GM06990 (cell line): ENCODE measurements at regions not wholly inside any gene's neighbourhood (a gene's known extent, or its start where the extent isn't known, plus 50 kb on each side); places are given as distances from the start of the nearest gene placed in this dataset.

Experiments used
- DNase-seq: peaks from one replicate; pipeline ENCODE4 v3.0.0-alpha.2; 2011; ENCODE audit not compliant: insufficient read length; ENCODE audit errors: extremely low read depth
- H3K27me3 ChIP-seq: replicated peaks from 2 replicates; pipeline ENCODE4 v1.6.0; 2011; ENCODE audit warnings: low read length; ENCODE audit not compliant: control insufficient read depth, insufficient read depth
- H3K36me3 ChIP-seq: 2 replicates; pipeline ENCODE4 v1.5.1; 2011; ENCODE audit warnings: low read length; ENCODE audit not compliant: control insufficient read depth, insufficient read depth
- H3K4me3 ChIP-seq: replicated peaks from 2 replicates; pipeline ENCODE4 v1.5.1; 2011; ENCODE audit warnings: low read depth, mild to moderate bottlenecking, control low read depth, low read length
- TF ChIP-seq, protein P1 (sequence below): IDR thresholded peaks from 2 replicates; pipeline ENCODE4 v1.5.1; 2011; ENCODE audit warnings: low read length, control low read depth, mild to moderate bottlenecking, inconsistent platforms; ENCODE audit not compliant: insufficient read depth, poor library complexity, severe bottlenecking

GRCh38 chr1:221263831-221264767 is 384.9 kb downstream of the HLX start:
- no peak overlapping the region for H3K4me3 ChIP-seq
- TF ChIP-seq, protein P1, sequence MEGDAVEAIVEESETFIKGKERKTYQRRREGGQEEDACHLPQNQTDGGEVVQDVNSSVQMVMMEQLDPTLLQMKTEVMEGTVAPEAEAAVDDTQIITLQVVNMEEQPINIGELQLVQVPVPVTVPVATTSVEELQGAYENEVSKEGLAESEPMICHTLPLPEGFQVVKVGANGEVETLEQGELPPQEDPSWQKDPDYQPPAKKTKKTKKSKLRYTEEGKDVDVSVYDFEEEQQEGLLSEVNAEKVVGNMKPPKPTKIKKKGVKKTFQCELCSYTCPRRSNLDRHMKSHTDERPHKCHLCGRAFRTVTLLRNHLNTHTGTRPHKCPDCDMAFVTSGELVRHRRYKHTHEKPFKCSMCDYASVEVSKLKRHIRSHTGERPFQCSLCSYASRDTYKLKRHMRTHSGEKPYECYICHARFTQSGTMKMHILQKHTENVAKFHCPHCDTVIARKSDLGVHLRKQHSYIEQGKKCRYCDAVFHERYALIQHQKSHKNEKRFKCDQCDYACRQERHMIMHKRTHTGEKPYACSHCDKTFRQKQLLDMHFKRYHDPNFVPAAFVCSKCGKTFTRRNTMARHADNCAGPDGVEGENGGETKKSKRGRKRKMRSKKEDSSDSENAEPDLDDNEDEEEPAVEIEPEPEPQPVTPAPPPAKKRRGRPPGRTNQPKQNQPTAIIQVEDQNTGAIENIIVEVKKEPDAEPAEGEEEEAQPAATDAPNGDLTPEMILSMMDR, result peak; percentile 67
- H3K36me3 ChIP-seq, result no peaks in the 10 kb centered on the region
- no peak for DNase-seq
- H3K27me3 ChIP-seq, result no peaks in the 10 kb centered on the region

GRCh38 chr1:221264848-221265247 is 385.6 kb downstream of the HLX start:
- no peaks in the 10 kb centered on the region for H3K27me3 ChIP-seq
- no peak for DNase-seq
- H3K36me3 ChIP-seq, result no peaks in the 10 kb centered on the region
- TF ChIP-seq, protein P1, result no peak
- no peak overlapping the region for H3K4me3 ChIP-seq

GRCh38 chr1:221268295-221268694 is 389.1 kb downstream of the HLX start:
- H3K4me3 ChIP-seq, result no peak overlapping the region
- H3K27me3 ChIP-seq, result no peaks in the 10 kb centered on the region
- H3K36me3 ChIP-seq, result no peaks in the 10 kb centered on the region
- DNase-seq, result no peak
- TF ChIP-seq, protein P1, result no peak

DNA sequence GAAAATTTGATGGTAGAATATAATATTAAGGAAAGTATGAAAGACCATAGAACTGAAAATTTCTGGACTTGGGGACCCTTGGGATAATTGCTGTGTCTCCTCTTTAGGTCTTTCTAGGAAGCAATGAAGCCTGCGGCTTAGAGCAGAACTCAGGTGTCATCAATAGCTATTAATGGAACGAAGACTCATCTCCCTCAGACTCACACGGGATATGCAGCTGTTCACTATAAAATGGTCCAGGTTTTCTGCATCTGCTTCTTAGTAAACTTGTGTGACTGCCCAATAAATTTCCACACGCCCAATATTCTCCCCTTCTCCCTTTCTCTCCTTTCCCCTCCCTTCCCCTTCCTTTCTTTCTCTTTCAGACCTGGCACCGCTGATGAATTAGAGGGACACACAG is 392.5 kb downstream of the HLX start:
- no peaks in the 10 kb centered on the region for H3K36me3 ChIP-seq
- no peak for DNase-seq
- TF ChIP-seq, protein P1, result no peak
- H3K4me3 ChIP-seq, result no peak overlapping the region
- no peaks in the 10 kb centered on the region for H3K27me3 ChIP-seq

- TF ChIP-seq, protein P1, result no peak
- Histone ChIP-seq H3K27me3 (no peaks in the 10 kb centered on the region), H3K4me3 (no peak overlapping the region), H3K36me3 (no peaks in the 10 kb centered on the region)
- no peak for DNase-seq
These were observed 393.7 kb downstream of the HLX start for GRCh38 chr1:221272940-221273339.
